ENCODE measurements at regions not wholly inside any gene's neighbourhood (a gene's known extent, or its start where the extent isn't known, plus 50 kb on each side); places are given as distances from the start of the nearest gene placed in this dataset.

DNA sequence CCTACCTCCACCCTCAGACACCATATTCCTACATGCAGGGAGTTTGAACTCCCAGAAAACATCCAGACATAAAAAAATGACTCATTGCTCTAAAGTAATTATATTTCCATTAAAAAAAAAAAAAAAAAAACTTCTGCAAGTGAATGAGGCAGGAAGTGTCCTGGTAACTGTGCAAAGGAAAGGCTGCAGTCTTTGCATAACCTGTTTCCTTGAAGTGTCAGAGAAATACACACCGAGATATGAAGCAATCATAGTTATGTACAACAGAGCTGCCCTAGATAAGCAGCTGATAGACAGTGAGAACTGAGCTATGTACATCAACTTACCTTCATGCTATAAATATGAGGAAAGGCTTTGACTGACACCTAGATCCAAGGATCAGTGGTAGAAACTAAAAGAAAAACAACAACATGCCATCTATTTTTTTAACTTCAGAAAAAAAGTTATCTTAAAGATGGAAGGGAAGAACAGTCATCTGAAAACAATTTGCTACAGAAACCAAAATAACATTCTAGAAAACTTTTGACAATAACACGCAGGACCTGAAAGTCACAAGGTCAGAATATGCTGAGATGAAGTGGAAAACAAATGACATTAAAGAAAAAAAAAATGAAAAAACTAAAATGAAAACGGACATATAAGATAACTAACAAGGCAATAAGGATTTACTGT, 263.2 kb downstream of the SEC23A start:
- DNase-seq, result no peak

- no peak for DNase-seq
These were observed 264.1 kb downstream of the SEC23A start for GRCh38 chr14:38838979-38839323.

DNA sequence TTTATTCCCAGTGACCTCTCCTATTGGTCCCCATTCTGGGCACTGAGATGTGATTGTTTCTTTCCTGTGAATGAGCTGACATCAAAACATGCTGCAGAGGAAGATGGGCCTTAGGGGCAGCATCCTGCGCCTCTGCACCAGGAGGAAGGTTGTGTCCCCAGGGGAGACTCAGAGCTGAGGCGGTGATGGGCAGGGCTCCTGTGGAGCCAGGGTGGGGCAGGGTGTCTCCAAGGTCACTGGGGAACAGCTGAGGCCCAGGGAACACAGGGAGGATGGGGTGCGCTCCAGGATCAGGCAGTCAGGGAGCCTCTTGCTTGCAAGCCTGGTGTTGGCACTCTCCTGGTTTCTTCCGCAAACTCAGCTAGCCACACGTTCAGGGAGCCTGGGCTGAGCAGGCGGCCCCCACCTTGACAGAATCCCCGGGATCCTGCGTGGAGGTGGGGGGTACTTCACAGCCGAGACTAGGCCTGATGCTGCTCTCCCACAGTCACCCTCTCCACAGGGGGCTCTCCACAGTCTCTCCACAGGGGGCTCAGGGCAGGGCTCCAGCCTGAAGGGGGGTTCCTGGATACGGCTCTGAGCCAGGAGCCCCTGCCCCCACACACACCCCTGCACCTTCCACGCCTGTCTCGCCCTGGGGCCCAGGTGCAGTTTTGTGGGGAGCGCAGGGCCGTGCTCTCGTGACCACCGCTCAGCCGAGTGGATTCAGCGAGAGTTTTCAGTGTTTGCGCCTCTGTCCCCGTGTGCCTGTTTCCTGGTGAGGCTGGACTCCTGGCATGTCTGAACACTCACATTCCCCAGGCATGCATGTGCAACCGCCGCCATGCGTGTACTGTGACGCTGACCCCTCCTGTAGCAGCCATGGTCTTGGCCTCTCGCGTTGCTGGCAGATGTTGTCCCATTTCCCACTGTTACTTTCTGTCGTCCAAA, 264.7 kb downstream of the SEC23A start:
- DNase-seq, result no peak

DNA sequence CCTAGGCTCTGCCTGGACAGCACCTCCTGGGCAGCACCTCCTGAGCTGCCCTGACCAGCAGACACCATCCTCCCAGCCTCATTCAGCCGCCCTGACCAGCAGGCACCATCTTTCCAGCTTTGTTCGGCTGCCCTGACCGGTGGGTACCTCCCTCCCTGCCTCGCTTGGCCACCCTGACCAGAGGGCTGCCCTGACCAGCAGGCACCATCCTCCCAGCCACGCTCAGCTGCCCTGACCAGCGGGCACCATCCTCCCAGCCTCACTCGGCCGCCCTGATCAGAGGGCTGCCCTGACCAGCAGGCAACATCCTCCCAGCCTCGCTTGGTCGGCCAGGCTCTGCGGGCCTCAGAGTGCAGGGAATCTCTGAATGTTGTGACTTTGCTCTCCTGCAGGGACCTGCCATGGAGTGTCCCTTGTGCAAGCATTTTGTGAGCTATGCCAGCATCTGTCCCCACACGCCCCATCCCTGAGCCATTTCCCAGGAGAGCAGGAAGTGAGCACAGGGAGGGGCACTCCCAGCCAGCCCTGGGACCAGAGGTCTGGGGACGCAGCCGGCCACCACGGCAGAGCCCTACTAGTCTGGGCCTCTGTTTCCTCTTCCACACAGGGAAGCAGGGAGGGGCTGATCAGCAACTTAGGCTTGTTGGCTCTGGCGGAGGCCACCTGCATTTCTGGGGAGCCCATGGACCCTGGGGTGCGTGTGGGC, 265.5 kb downstream of the SEC23A start:
- no peak for DNase-seq

DNA sequence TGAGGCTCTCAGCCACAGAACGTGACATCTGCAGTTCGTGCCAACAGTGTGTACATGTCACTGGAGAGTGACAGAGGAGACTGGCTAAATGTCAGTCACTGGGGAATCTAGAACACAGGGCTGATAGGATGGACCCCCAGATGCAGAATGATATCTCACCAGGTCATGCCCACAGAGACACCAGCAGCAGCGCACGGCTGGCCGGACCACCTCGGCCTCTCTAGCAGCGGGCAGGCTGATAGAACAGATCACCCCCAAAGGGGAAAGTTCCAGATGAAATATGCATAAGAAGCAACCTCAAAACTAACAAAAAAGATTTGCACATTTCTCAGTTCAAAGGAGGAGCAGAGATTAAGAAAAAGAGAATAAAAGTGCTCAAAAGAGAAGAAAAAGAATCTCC, 266.5 kb downstream of the SEC23A start:
- DNase-seq, result no peak

GRCh38 chr14:38835874-38836273, 267.2 kb downstream of the SEC23A start:
- DNase-seq, result no peak

- DNase-seq, result no peak
These were observed 274.7 kb downstream of the SEC23A start for GRCh38 chr14:38828183-38828827.

DNA sequence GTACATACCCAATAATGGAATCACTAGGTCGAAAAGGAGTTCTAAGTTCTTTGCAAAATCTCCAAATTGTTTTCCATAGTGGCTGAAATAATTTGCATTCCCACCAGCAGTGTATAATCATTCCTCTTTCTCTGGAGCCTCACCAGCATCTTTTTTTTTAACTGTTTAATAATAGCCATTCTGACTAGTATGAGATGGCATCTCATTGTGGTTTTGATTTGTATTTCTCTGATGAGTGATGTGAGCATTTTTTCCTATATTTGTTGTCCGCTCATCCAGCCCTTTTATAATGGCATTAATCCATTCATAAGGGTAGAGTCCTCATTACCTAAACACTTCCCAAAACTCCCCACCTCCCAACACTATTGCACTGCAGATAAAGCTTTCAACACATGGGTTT, 278.3 kb downstream of the SEC23A start:
- no peak for DNase-seq

- no peak for DNase-seq
These were observed 284.5 kb downstream of the SEC23A start for GRCh38 chr14:38818555-38818954.

DNA sequence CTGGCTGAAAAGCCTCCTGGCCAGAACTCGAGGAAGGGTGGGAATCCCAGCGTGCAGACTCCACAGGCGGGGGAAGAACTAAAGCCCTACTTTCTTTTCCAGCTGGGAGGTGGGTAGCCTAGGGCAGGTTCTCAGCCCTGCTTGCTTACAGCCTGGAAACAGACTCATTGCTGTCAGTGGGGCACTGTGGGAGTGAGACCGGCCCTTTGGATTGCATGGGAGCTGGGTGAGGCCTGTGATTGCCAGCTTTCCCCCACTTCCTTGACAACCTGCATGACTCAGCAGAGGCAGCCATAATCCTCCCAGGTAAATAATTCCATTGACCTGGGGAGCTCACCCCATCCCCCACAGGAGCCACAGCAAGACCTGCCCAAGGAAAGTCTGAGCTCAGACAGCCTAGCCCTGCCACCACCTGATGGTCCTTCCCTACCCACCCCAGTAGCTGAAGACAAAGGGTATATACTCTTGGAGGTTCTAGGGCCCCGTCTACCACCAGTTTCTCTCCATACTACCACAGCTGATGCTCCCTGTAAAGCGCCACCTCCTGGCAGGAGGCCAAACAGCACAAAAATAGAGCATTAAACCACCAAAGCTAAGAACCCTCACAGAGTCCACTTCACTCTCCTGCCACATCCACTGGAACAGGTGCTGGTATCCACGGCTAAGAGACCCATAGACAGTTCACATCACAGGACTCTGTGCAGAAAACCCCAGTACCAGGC, 294.1 kb downstream of the SEC23A start:
- DNase-seq, result no peak

GRCh38 chr14:38799671-38800070, 303.4 kb downstream of the SEC23A start:
- no peak for DNase-seq

- DNase-seq, result no peak
These were observed 308.4 kb downstream of the SEC23A start for GRCh38 chr14:38794677-38795076.

- DNase-seq, result no peak
These were observed 311.2 kb downstream of the SEC23A start for GRCh38 chr14:38791862-38792261.

DNA sequence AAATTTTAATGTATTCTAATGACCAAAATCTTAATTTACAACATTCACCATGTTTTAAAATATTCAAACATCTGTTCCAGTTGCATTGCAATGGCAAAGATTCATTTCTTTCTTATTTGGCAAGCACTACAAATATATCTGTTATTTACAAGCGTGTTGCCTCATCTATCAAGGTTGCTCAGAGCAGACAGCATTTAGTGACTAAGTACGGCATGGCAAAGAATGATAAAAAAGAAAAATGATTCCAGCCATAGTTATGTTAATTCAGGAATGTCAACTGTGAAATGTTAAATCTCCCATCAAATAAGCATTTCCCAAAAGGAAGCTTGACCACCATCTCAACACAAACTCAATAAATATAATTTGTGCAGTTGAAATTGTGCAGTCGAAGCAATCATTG, 312.1 kb downstream of the SEC23A start:
- DNase-seq, result no peak

DNA sequence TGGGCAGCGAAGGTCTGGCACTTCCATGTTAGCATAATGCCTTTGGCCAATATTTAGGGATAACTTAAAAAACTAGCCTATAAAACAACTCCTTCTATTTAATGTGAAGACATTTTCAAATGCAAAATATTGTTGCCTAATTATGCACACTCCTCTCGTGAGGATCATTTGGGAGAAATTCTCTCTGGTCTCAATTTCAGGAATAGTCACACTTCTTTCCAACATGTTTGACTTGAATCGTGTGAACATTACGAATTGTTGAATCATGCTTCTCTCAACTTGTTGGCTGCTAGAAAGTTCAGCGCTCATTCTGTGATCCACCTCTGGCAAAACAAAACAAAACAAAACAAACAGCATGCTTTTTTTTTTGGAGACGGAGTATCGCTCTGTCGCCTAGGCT, 313.2 kb downstream of the SEC23A start:
- DNase-seq, result no peak

- DNase-seq, result no peak
These were observed 315.0 kb downstream of the SEC23A start for GRCh38 chr14:38788060-38788459.

- no peak for DNase-seq
These were observed 316.1 kb downstream of the SEC23A start for GRCh38 chr14:38786921-38787320.

- DNase-seq, result no peak
These were observed 325.6 kb downstream of the SEC23A start for GRCh38 chr14:38777401-38777800.

DNA sequence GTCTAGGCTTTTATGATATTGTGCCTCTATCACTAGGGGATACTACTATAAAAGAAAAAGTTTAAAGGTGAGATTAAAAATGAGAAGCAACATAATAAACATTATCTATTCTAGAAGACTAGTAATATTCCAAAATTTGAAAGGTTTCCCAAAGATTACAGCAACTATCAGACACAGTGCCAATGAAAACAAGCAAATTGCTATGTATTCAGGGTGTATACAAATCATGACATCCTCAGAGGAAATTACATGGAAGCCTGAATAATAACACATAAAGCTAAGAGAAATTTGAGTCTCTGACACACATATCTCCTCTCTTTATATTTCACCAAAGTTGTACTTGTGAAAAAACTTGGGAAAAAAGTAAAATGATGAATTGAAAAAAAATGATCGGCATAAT, 327.0 kb downstream of the SEC23A start:
- DNase-seq, result no peak

DNA sequence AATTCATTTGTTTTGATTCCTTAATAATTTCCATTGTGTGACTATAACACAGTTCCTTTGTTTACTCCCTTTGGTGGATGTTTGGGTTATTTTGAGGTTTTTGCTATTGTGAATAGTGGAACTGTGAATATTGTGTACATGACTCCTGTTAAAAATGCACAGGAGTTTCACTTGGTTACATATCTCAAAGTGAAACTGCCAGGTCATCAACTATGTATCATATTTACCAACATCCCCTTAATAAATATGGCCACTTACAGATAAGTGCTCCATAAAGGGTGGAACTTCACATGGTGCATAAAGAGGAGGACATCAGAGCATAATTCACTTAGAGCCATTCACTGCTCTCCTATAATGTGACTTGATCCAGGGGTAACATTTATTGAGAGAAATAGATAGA, 328.9 kb downstream of the SEC23A start:
- no peak for DNase-seq

DNA sequence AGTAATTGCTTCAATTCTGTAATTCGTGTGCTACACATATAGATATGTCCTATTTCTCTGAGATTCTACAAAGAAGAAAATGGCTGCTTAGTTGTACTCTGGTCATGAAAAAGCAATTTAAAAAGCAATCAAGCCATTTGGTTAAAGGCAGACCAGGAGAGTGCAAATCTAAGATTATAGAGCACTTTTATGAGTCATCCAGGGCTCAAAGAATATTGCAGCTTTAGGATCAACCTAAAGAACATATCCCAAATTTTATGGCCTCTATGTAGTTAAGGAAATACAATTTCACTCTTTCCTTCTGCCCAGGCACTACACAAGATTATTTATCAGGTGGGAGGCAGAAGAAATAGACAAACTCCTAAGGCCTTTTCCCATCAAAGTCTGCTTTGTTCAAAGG, 332.8 kb downstream of the SEC23A start:
- no peak for DNase-seq

DNA sequence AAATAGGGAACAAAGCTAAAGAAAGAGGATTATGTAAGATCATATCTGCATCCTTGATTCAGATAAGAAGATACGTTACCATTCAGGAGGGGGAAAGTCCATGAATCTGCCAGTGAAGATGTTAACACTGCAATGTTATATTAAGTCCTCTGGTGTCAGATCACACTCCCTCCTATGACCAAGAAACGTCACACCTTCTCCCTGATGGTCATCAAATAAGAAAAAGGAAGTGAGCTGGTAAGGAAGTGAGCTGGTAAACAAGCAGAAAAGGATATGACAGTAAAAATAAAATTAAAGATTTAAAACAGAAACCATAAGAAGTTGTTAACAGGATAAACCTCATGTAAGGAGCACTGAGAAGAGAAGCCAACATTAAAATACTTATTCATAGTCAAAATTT, 340.2 kb downstream of the SEC23A start:
- no peak for DNase-seq

- no peak for DNase-seq
These were observed 340.6 kb downstream of the SEC23A start for GRCh38 chr14:38762426-38762825.

Measured in NCI-H1417 treated with DMSO at 0.1 percent for 48 hours (cell line).